ENCODE measurements at regions not wholly inside any gene's neighbourhood (a gene's known extent, or its start where the extent isn't known, plus 50 kb on each side); places are given as distances from the start of the nearest gene placed in this dataset.

DNA sequence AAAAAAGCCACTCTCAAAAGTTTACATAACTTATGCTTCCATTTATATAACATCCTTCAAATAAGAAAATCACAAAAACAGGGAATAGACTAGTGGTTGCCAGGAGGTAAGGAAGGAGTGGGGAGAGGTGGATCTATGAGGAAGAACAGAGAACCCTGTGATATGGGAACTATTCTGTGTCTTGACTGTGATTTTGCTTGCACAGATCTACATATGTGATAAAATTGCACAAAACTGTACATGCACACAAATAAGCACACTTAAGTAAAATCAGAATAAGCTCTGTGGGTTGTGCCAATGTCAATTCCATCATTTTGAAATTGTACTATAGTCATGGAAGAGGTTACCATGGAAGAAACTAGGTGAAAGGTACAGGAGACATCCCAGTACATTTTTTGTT lies 121.6 kb upstream of the SGCG start:
- TF ChIP-seq EZH2 (IDR thresholded peaks at IDR 0.05; ENCODE audit: low read depth) = no peak
- TF ChIP-seq, protein P1, sequence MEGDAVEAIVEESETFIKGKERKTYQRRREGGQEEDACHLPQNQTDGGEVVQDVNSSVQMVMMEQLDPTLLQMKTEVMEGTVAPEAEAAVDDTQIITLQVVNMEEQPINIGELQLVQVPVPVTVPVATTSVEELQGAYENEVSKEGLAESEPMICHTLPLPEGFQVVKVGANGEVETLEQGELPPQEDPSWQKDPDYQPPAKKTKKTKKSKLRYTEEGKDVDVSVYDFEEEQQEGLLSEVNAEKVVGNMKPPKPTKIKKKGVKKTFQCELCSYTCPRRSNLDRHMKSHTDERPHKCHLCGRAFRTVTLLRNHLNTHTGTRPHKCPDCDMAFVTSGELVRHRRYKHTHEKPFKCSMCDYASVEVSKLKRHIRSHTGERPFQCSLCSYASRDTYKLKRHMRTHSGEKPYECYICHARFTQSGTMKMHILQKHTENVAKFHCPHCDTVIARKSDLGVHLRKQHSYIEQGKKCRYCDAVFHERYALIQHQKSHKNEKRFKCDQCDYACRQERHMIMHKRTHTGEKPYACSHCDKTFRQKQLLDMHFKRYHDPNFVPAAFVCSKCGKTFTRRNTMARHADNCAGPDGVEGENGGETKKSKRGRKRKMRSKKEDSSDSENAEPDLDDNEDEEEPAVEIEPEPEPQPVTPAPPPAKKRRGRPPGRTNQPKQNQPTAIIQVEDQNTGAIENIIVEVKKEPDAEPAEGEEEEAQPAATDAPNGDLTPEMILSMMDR (conservative IDR thresholded peaks at IDR 0.05) = no peak
